Mucosa of descending colon (tissue), 3 donors: ENCODE measurements at regions not wholly inside any gene's neighbourhood (a gene's known extent, or its start where the extent isn't known, plus 50 kb on each side); places are given as distances from the start of the nearest gene placed in this dataset.

Experiments
- ATAC-seq: fragments of 200-7000 bp; cut with Tn5 transposase; one replicate; pipeline ENCODE4 v1.9.1; 2020; ENCODE audit warnings: mild to moderate bottlenecking, moderate library complexity
- DNase-seq, 3 donors: peaks; one replicate each; pipeline ENCODE4 v3.0.0-alpha.2; 2020
- H3K36me3 ChIP-seq: fragments of 200-600 bp; one replicate; pipeline ENCODE4 v1.8.0; 2021; ENCODE audit warnings: low read depth, mild to moderate bottlenecking
- H3K4me1 ChIP-seq: fragments of 200-600 bp; one replicate; pipeline ENCODE4 v1.8.0; 2021; ENCODE audit warnings: low read depth, mild to moderate bottlenecking
- H3K4me3 ChIP-seq: fragments of 200-600 bp; one replicate; pipeline ENCODE4 v1.8.0; 2021; ENCODE audit warnings: mild to moderate bottlenecking
- H3K9me3 ChIP-seq: fragments of 200-600 bp; one replicate; pipeline ENCODE4 v1.8.0; 2021; ENCODE audit warnings: mild to moderate bottlenecking
- intact Hi-C, 2 donors: fragments of 100-400 bp; cut with DNase I in 1 of 2; cut with micrococcal nuclease in 1 of 2; formaldehyde crosslinking; loops; one replicate each; pipeline versions ENCODE4 v1.11.0 to v1.11.1; 2022; cut with DNase I, micrococcal nuclease
- TF ChIP-seq, protein P1 (sequence below): fragments of 200-600 bp; IDR thresholded peaks from one replicate; pipeline ENCODE4 v1.8.0; 2022; ENCODE audit warnings: antibody characterized with exemption, mild to moderate bottlenecking
- donor health status: DM: no; HTN: no; CAD: no; lungs with moderate emphysema.
- donor health status: DM: no; HTN: no; CAD: no.
- donor health status: DM: no; HTN: yes; CAD: no.

- Histone ChIP-seq H3K9me3 (no peaks in the 10 kb centered on the region), H3K36me3 (no peaks in the 10 kb centered on the region), H3K4me3 (no peak overlapping the region), H3K4me1 (no peaks in the 10 kb centered on the region)
- ATAC-seq (no peak), DNase-seq (no peak)
- TF ChIP-seq, protein P1, sequence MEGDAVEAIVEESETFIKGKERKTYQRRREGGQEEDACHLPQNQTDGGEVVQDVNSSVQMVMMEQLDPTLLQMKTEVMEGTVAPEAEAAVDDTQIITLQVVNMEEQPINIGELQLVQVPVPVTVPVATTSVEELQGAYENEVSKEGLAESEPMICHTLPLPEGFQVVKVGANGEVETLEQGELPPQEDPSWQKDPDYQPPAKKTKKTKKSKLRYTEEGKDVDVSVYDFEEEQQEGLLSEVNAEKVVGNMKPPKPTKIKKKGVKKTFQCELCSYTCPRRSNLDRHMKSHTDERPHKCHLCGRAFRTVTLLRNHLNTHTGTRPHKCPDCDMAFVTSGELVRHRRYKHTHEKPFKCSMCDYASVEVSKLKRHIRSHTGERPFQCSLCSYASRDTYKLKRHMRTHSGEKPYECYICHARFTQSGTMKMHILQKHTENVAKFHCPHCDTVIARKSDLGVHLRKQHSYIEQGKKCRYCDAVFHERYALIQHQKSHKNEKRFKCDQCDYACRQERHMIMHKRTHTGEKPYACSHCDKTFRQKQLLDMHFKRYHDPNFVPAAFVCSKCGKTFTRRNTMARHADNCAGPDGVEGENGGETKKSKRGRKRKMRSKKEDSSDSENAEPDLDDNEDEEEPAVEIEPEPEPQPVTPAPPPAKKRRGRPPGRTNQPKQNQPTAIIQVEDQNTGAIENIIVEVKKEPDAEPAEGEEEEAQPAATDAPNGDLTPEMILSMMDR = no peak
- intact Hi-C loops = no loop called here
These were observed 557.1 kb downstream of the TNS1 start for GRCh38 chr2:217445723-217446122.

DNA sequence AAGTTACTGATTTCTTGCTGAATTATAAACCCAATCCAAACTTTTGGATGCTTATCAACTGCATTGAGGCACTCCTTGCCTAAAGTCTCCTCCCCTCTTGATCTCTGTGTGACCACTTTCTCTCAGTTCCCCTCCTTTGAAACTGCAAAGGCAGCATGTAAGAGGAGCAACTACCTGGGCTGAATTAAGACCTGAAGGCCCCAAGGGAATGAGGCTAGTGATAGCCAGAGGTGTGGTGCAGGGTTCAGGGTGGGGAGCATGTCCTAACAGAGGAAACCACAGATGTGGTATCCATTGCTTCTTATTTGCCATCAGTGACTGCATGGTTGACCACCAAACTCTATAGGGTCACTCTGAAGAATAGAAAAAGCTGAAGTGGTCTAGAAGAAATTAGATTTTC, 557.9 kb downstream of the TNS1 start:
- H3K4me1 ChIP-seq = no peaks in the 10 kb centered on the region
- intact Hi-C loops = no loop called here
- no peaks in the 10 kb centered on the region for H3K36me3 ChIP-seq
- TF ChIP-seq, protein P1 = no peak
- H3K4me3 ChIP-seq = no peak overlapping the region
- ATAC-seq = no peak
- no peaks in the 10 kb centered on the region for H3K9me3 ChIP-seq
- no peak for DNase-seq

- no peak for ATAC-seq
These were observed 558.3 kb downstream of the TNS1 start for GRCh38 chr2:217444509-217444908.

GRCh38 chr2:217443601-217444000, 559.2 kb downstream of the TNS1 start:
- ATAC-seq = no peak
- H3K9me3 ChIP-seq = no peaks in the 10 kb centered on the region
- TF ChIP-seq, protein P1 = no peak
- no peaks in the 10 kb centered on the region for H3K4me1 ChIP-seq
- DNase-seq = no peak
- no peaks in the 10 kb centered on the region for H3K36me3 ChIP-seq
- intact Hi-C loops = no loop called here
- no peak overlapping the region for H3K4me3 ChIP-seq

More at GRCh38 chr2:217444509-217444908, 558.3 kb downstream of the TNS1 start:
- H3K4me1 ChIP-seq = no peaks in the 10 kb centered on the region
- H3K4me3 ChIP-seq = no peak overlapping the region
- intact Hi-C loops = no loop called here
- TF ChIP-seq, protein P1 = no peak
- DNase-seq = no peak
- H3K36me3 ChIP-seq = no peaks in the 10 kb centered on the region
- H3K9me3 ChIP-seq = no peaks in the 10 kb centered on the region

GRCh38 chr2:217440000-217440399, 562.8 kb downstream of the TNS1 start:
- H3K9me3 ChIP-seq = no peaks in the 10 kb centered on the region
- H3K36me3 ChIP-seq = no peaks in the 10 kb centered on the region
- DNase-seq (no peak), ATAC-seq (no peak)
- intact Hi-C loops = loop anchor here in 1 of 2 donors (10.0 kb wide), 1 partner anchor 105 kb away; no protein-coding TSS in a partner anchor
- no peak overlapping the region for H3K4me3 ChIP-seq
- TF ChIP-seq, protein P1 = no peak
- H3K4me1 ChIP-seq = no peaks in the 10 kb centered on the region

DNA sequence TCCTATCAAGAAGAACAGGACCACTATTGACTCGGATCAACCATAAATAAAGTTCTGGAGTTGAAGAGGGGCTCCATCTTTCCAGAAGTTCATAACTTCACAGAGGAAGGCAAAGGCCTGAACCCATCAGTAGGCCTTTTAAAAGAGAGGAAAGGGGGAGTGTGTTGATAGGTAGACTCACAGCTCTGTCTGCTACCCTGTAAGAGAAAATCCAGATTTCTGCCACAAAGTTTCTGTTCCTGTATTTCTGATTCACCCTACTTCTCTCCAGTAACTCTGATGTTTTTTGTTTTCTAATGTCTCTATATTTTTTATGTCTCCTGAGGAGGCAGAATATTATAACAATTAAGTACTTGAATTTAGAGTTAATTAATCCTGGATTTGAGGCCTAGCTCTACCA, 564.0 kb downstream of the TNS1 start:
- Histone ChIP-seq H3K4me1 (no peaks in the 10 kb centered on the region), H3K4me3 (no peak overlapping the region), H3K9me3 (no peaks in the 10 kb centered on the region), H3K36me3 (no peaks in the 10 kb centered on the region)
- ATAC-seq (no peak), DNase-seq (no peak)
- TF ChIP-seq, protein P1 = no peak
- intact Hi-C loops = loop anchor here in 1 of 2 donors (10.0 kb wide), 1 partner anchor 104 kb away; no protein-coding TSS in a partner anchor
